ENCODE measurements at regions not wholly inside any gene's neighbourhood (a gene's known extent, or its start where the extent isn't known, plus 50 kb on each side); places are given as distances from the start of the nearest gene placed in this dataset.
"Not testable (repeated sequence)": the region's sequence is repeated elsewhere in the genome, so short reads cannot be mapped to it uniquely, and the experiment has no call there.

GRCh38 chr1:178599745-178600144 lies 86.8 kb downstream of the TEX35 start:
- intact Hi-C loops (cut with DNase I) = no loop called here
- ATAC-seq (no peak), DNase-seq (ENCODE audit: low spot score) (no peak)

- DNase-seq (ENCODE audit: low spot score) (no peak), ATAC-seq (no peak)
- intact Hi-C loops (cut with DNase I) = no loop called here
These were observed 91.0 kb downstream of the TEX35 start for GRCh38 chr1:178603926-178604325.

- intact Hi-C loops (cut with DNase I) = no loop called here
- DNase-seq (ENCODE audit: low spot score) (no peak), ATAC-seq (no peak)
These were observed 93.9 kb downstream of the TEX35 start for GRCh38 chr1:178606839-178607238.

GRCh38 chr1:178607718-178608408 lies 95.0 kb downstream of the TEX35 start:
- ATAC-seq (peak; percentile 26), DNase-seq (ENCODE audit: low spot score) (no peak)
- intact Hi-C loops (cut with DNase I) = no loop called here

GRCh38 chr1:178609015-178609414 lies 96.1 kb downstream of the TEX35 start:
- intact Hi-C loops (cut with DNase I) = no loop called here
- no peak for DNase-seq (ENCODE audit: low spot score)
- no peak for ATAC-seq

GRCh38 chr1:178610690-178611410 lies 97.9 kb downstream of the TEX35 start:
- intact Hi-C loops (cut with DNase I); DNase-seq (ENCODE audit: low spot score); ATAC-seq: not testable (repeated sequence)

- intact Hi-C loops (cut with DNase I) = no loop called here
These were observed 99.4 kb downstream of the TEX35 start for GRCh38 chr1:178612261-178612660.

GRCh38 chr1:178613271-178613945 lies 100.5 kb downstream of the TEX35 start:
- ATAC-seq (peak; percentile 42), DNase-seq (ENCODE audit: low spot score) (no peak)
- intact Hi-C loops (cut with DNase I) = no loop called here

More at GRCh38 chr1:178612261-178612660, 99.4 kb downstream of the TEX35 start:
- DNase-seq (ENCODE audit: low spot score) (no peak), ATAC-seq (no peak)

GRCh38 chr1:178614286-178614685 lies 101.4 kb downstream of the TEX35 start:
- ATAC-seq (peak; percentile 48), DNase-seq (ENCODE audit: low spot score) (no peak)
- intact Hi-C loops (cut with DNase I) = no loop called here

GRCh38 chr1:178619042-178619927 lies 105.8 kb upstream of the RALGPS2 start:
- intact Hi-C loops (cut with DNase I) = no loop called here

GRCh38 chr1:178620584-178621475 lies 104.2 kb upstream of the RALGPS2 start:
- DNase-seq (ENCODE audit: low spot score) (no peak), ATAC-seq (no peak)
- intact Hi-C loops (cut with DNase I) = no loop called here

More at GRCh38 chr1:178619042-178619927, 105.8 kb upstream of the RALGPS2 start:
- ATAC-seq = no peak
- no peak for DNase-seq (ENCODE audit: low spot score)

- intact Hi-C loops (cut with DNase I) = no loop called here
- DNase-seq (ENCODE audit: low spot score) (no peak), ATAC-seq (no peak)
These were observed 103.2 kb upstream of the RALGPS2 start for GRCh38 chr1:178621822-178622221.

- ATAC-seq = no peak
- no peak for DNase-seq (ENCODE audit: low spot score)
- intact Hi-C loops (cut with DNase I) = no loop called here
These were observed 99.3 kb upstream of the RALGPS2 start for GRCh38 chr1:178625695-178626094.

GRCh38 chr1:178627037-178627436 lies 98.0 kb upstream of the RALGPS2 start:
- intact Hi-C loops (cut with DNase I) = no loop called here
- ATAC-seq (no peak), DNase-seq (ENCODE audit: low spot score) (no peak)

GRCh38 chr1:178628637-178629251 lies 96.3 kb upstream of the RALGPS2 start:
- no peak for ATAC-seq
- DNase-seq (ENCODE audit: low spot score) = no peak
- intact Hi-C loops (cut with DNase I) = no loop called here

GRCh38 chr1:178629252-178630154 lies 95.5 kb upstream of the RALGPS2 start:
- ATAC-seq = peak; percentile 68
- intact Hi-C loops (cut with DNase I) = no loop called here

GRCh38 chr1:178630417-178630816 lies 94.6 kb upstream of the RALGPS2 start:
- intact Hi-C loops (cut with DNase I) = no loop called here
- ATAC-seq (no peak), DNase-seq (ENCODE audit: low spot score) (no peak)

More at GRCh38 chr1:178629252-178630154, 95.5 kb upstream of the RALGPS2 start:
- no peak for DNase-seq (ENCODE audit: low spot score)
